ENCODE measurements at regions not wholly inside any gene's neighbourhood (a gene's known extent, or its start where the extent isn't known, plus 50 kb on each side); places are given as distances from the start of the nearest gene placed in this dataset.

- no peak for DNase-seq
- Histone ChIP-seq H3K4me1 (ENCODE audit: control extremely low read depth in 1 of 4, control insufficient read depth in 4 of 4, insufficient read depth in 4 of 4, low read length in 3 of 4) (no peaks in the 10 kb centered on the region), H3K36me3 (ENCODE audit: control insufficient read depth in 4 of 4, insufficient read depth in 4 of 4, low read length in 3 of 4) (no peaks in the 10 kb centered on the region), H3K4me3 (ENCODE audit: control insufficient read depth in 1 of 7, extremely low read depth in 1 of 7, insufficient read depth in 4 of 7, low read depth in 2 of 7, low read length in 6 of 7) (no peak overlapping the region), H3K27ac (ENCODE audit: insufficient read depth in 1 of 2, low read depth in 1 of 2, low read length in 2 of 2, poor library complexity in 1 of 2, severe bottlenecking in 2 of 2) (no peak overlapping the region), H3K27me3 (replicated peaks in 2 of 5; ENCODE audit: control insufficient read depth in 4 of 5, insufficient read depth in 5 of 5, low read length in 4 of 5) (no peaks in the 10 kb centered on the region), H3K9me3 (ENCODE audit: control extremely low read depth in 1 of 5, control insufficient read depth in 4 of 5, insufficient read depth in 2 of 5, low read depth in 1 of 5, low read length in 4 of 5) (no peaks in the 10 kb centered on the region)
- ChIA-PET POLR2A (no interaction called here), CTCF (no interaction called here)
- WGBS (ENCODE audit: insufficient coverage): 96% methylated on average over 2 of the region's 2 CpGs
Measured at GRCh38 chr3:20808864-20809263, 622.9 kb upstream of the SGO1 start.

GRCh38 chr3:20798666-20799065 lies 612.7 kb upstream of the SGO1 start:
- H3K9me3 ChIP-seq (ENCODE audit: control extremely low read depth in 1 of 5, control insufficient read depth in 4 of 5, insufficient read depth in 2 of 5, low read depth in 1 of 5, low read length in 4 of 5): no peaks in the 10 kb centered on the region
- H3K27ac ChIP-seq (ENCODE audit: insufficient read depth in 1 of 2, low read depth in 1 of 2, low read length in 2 of 2, poor library complexity in 1 of 2, severe bottlenecking in 2 of 2): no peak overlapping the region
- no peak for DNase-seq
- POLR2A ChIA-PET: no interaction called here
- H3K36me3 ChIP-seq (ENCODE audit: control insufficient read depth in 4 of 4, insufficient read depth in 4 of 4, low read length in 3 of 4): no peaks in the 10 kb centered on the region
- H3K4me3 ChIP-seq (ENCODE audit: control insufficient read depth in 1 of 7, extremely low read depth in 1 of 7, insufficient read depth in 4 of 7, low read depth in 2 of 7, low read length in 6 of 7): no peak overlapping the region
- H3K27me3 ChIP-seq (replicated peaks in 2 of 5; ENCODE audit: control insufficient read depth in 4 of 5, insufficient read depth in 5 of 5, low read length in 4 of 5): no peaks in the 10 kb centered on the region
- CTCF ChIA-PET: no interaction called here
- no CpG with 5 or more reads among the region's 1 CpG for WGBS (ENCODE audit: insufficient coverage)
- H3K4me1 ChIP-seq (ENCODE audit: control extremely low read depth in 1 of 4, control insufficient read depth in 4 of 4, insufficient read depth in 4 of 4, low read length in 3 of 4): no peaks in the 10 kb centered on the region

GRCh38 chr3:20787005-20787404 lies 601.0 kb upstream of the SGO1 start:
- Histone ChIP-seq H3K4me1 (ENCODE audit: control extremely low read depth in 1 of 4, control insufficient read depth in 4 of 4, insufficient read depth in 4 of 4, low read length in 3 of 4) (no peaks in the 10 kb centered on the region), H3K9me3 (ENCODE audit: control extremely low read depth in 1 of 5, control insufficient read depth in 4 of 5, insufficient read depth in 2 of 5, low read depth in 1 of 5, low read length in 4 of 5) (peaks cover 0 to 3% (median 2%) of the 10 kb centered on the region in 5 experiments), H3K27me3 (replicated peaks in 2 of 5; ENCODE audit: control insufficient read depth in 4 of 5, insufficient read depth in 5 of 5, low read length in 4 of 5) (no peaks in the 10 kb centered on the region), H3K36me3 (ENCODE audit: control insufficient read depth in 4 of 4, insufficient read depth in 4 of 4, low read length in 3 of 4) (no peaks in the 10 kb centered on the region), H3K27ac (ENCODE audit: insufficient read depth in 1 of 2, low read depth in 1 of 2, low read length in 2 of 2, poor library complexity in 1 of 2, severe bottlenecking in 2 of 2) (no peak overlapping the region), H3K4me3 (ENCODE audit: control insufficient read depth in 1 of 7, extremely low read depth in 1 of 7, insufficient read depth in 4 of 7, low read depth in 2 of 7, low read length in 6 of 7) (no peak overlapping the region)
- WGBS (ENCODE audit: insufficient coverage): 100% methylated on average over 1 of the region's 4 CpGs
- CTCF ChIA-PET: no interaction called here
- POLR2A ChIA-PET: no interaction called here
- DNase-seq: no peak

- H3K27ac ChIP-seq (ENCODE audit: insufficient read depth in 1 of 2, low read depth in 1 of 2, low read length in 2 of 2, poor library complexity in 1 of 2, severe bottlenecking in 2 of 2): no peak overlapping the region
- POLR2A ChIA-PET: no interaction called here
- no peaks in the 10 kb centered on the region for H3K27me3 ChIP-seq (replicated peaks in 2 of 5; ENCODE audit: control insufficient read depth in 4 of 5, insufficient read depth in 5 of 5, low read length in 4 of 5)
- no peaks in the 10 kb centered on the region for H3K4me1 ChIP-seq (ENCODE audit: control extremely low read depth in 1 of 4, control insufficient read depth in 4 of 4, insufficient read depth in 4 of 4, low read length in 3 of 4)
- DNase-seq: no peak
- no peaks in the 10 kb centered on the region for H3K36me3 ChIP-seq (ENCODE audit: control insufficient read depth in 4 of 4, insufficient read depth in 4 of 4, low read length in 3 of 4)
- CTCF ChIA-PET: no interaction called here
- WGBS (ENCODE audit: insufficient coverage): no CpG with 5 or more reads among the region's 1 CpG
- H3K4me3 ChIP-seq (ENCODE audit: control insufficient read depth in 1 of 7, extremely low read depth in 1 of 7, insufficient read depth in 4 of 7, low read depth in 2 of 7, low read length in 6 of 7): no peak overlapping the region
- H3K9me3 ChIP-seq (ENCODE audit: control extremely low read depth in 1 of 5, control insufficient read depth in 4 of 5, insufficient read depth in 2 of 5, low read depth in 1 of 5, low read length in 4 of 5): peaks cover 0 to 6% (median 1%) of the 10 kb centered on the region in 5 experiments
Measured at GRCh38 chr3:20776692-20777091, 590.7 kb upstream of the SGO1 start.

- Histone ChIP-seq H3K4me1 (ENCODE audit: control extremely low read depth in 1 of 4, control insufficient read depth in 4 of 4, insufficient read depth in 4 of 4, low read length in 3 of 4) (no peaks in the 10 kb centered on the region), H3K9me3 (ENCODE audit: control extremely low read depth in 1 of 5, control insufficient read depth in 4 of 5, insufficient read depth in 2 of 5, low read depth in 1 of 5, low read length in 4 of 5) (peaks cover 0 to 6% (median 1%) of the 10 kb centered on the region in 5 experiments), H3K27me3 (replicated peaks in 2 of 5; ENCODE audit: control insufficient read depth in 4 of 5, insufficient read depth in 5 of 5, low read length in 4 of 5) (no peaks in the 10 kb centered on the region), H3K4me3 (ENCODE audit: control insufficient read depth in 1 of 7, extremely low read depth in 1 of 7, insufficient read depth in 4 of 7, low read depth in 2 of 7, low read length in 6 of 7) (no peak overlapping the region), H3K36me3 (ENCODE audit: control insufficient read depth in 4 of 4, insufficient read depth in 4 of 4, low read length in 3 of 4) (no peaks in the 10 kb centered on the region), H3K27ac (ENCODE audit: insufficient read depth in 1 of 2, low read depth in 1 of 2, low read length in 2 of 2, poor library complexity in 1 of 2, severe bottlenecking in 2 of 2) (no peak overlapping the region)
- DNase-seq: no peak
- CTCF ChIA-PET: no interaction called here
- no CpG with 5 or more reads among the region's 1 CpG for WGBS (ENCODE audit: insufficient coverage)
- POLR2A ChIA-PET: no interaction called here
Measured at GRCh38 chr3:20776286-20776685, 590.3 kb upstream of the SGO1 start.

- Histone ChIP-seq H3K9me3 (ENCODE audit: control extremely low read depth in 1 of 5, control insufficient read depth in 4 of 5, insufficient read depth in 2 of 5, low read depth in 1 of 5, low read length in 4 of 5) (peaks cover 0 to 4% (median 0%) of the 10 kb centered on the region in 5 experiments), H3K27ac (ENCODE audit: insufficient read depth in 1 of 2, low read depth in 1 of 2, low read length in 2 of 2, poor library complexity in 1 of 2, severe bottlenecking in 2 of 2) (no peak overlapping the region), H3K4me3 (ENCODE audit: control insufficient read depth in 1 of 7, extremely low read depth in 1 of 7, insufficient read depth in 4 of 7, low read depth in 2 of 7, low read length in 6 of 7) (no peak overlapping the region), H3K27me3 (replicated peaks in 2 of 5; ENCODE audit: control insufficient read depth in 4 of 5, insufficient read depth in 5 of 5, low read length in 4 of 5) (no peaks in the 10 kb centered on the region), H3K4me1 (ENCODE audit: control extremely low read depth in 1 of 4, control insufficient read depth in 4 of 4, insufficient read depth in 4 of 4, low read length in 3 of 4) (no peaks in the 10 kb centered on the region), H3K36me3 (ENCODE audit: control insufficient read depth in 4 of 4, insufficient read depth in 4 of 4, low read length in 3 of 4) (no peaks in the 10 kb centered on the region)
- CTCF ChIA-PET: no interaction called here
- DNase-seq: no peak
- POLR2A ChIA-PET: no interaction called here
- WGBS (ENCODE audit: insufficient coverage): 97% methylated on average over 4 of the region's 5 CpGs
Measured at GRCh38 chr3:20773320-20773984, 587.4 kb upstream of the SGO1 start.

- Histone ChIP-seq H3K9me3 (ENCODE audit: control extremely low read depth in 1 of 5, control insufficient read depth in 4 of 5, insufficient read depth in 2 of 5, low read depth in 1 of 5, low read length in 4 of 5) (peaks cover 0 to 4% (median 0%) of the 10 kb centered on the region in 5 experiments), H3K27me3 (replicated peaks in 2 of 5; ENCODE audit: control insufficient read depth in 4 of 5, insufficient read depth in 5 of 5, low read length in 4 of 5) (no peaks in the 10 kb centered on the region), H3K4me3 (ENCODE audit: control insufficient read depth in 1 of 7, extremely low read depth in 1 of 7, insufficient read depth in 4 of 7, low read depth in 2 of 7, low read length in 6 of 7) (no peak overlapping the region), H3K4me1 (ENCODE audit: control extremely low read depth in 1 of 4, control insufficient read depth in 4 of 4, insufficient read depth in 4 of 4, low read length in 3 of 4) (no peaks in the 10 kb centered on the region), H3K36me3 (ENCODE audit: control insufficient read depth in 4 of 4, insufficient read depth in 4 of 4, low read length in 3 of 4) (no peaks in the 10 kb centered on the region), H3K27ac (ENCODE audit: insufficient read depth in 1 of 2, low read depth in 1 of 2, low read length in 2 of 2, poor library complexity in 1 of 2, severe bottlenecking in 2 of 2) (no peak overlapping the region)
- ChIA-PET POLR2A (no interaction called here), CTCF (no interaction called here)
- no peak for DNase-seq
Measured at GRCh38 chr3:20772869-20773268, 586.9 kb upstream of the SGO1 start.
